Activated T-cell treated with anti-CD3 and anti-CD28 coated beads, Interleukin-2, amount 50 U/mL, for 4 hours (primary cell): ENCODE measurements at regions not wholly inside any gene's neighbourhood (a gene's known extent, or its start where the extent isn't known, plus 50 kb on each side); places are given as distances from the start of the nearest gene placed in this dataset.

Experiments
- ATAC-seq, 2 donors: fragments of 200-7000 bp; cut with Tn5 transposase; one replicate each; pipeline ENCODE4 v1.10.0; 2021
- DNase-seq: peaks from one replicate; pipeline ENCODE4 v3.0.0-alpha.2; 2020
- H3K27me3 Mint-ChIP-seq: one replicate; pipeline ENCODE4 v1.8.0; 2021; ENCODE audit warnings: low read depth, mixed read lengths
- H3K36me3 Mint-ChIP-seq: one replicate; pipeline ENCODE4 v1.8.0; 2022; ENCODE audit warnings: mixed read lengths; ENCODE audit not compliant: insufficient read depth
- H3K4me1 Mint-ChIP-seq: one replicate; pipeline ENCODE4 v1.8.0; 2021; ENCODE audit warnings: low read depth, mixed read lengths
- H3K4me3 Mint-ChIP-seq: one replicate; pipeline ENCODE4 v1.8.0; 2021; ENCODE audit warnings: mild to moderate bottlenecking, moderate library complexity, mixed read lengths
- H3K9me3 Mint-ChIP-seq: one replicate; pipeline ENCODE4 v1.8.0; 2021; ENCODE audit warnings: mixed read lengths

DNA sequence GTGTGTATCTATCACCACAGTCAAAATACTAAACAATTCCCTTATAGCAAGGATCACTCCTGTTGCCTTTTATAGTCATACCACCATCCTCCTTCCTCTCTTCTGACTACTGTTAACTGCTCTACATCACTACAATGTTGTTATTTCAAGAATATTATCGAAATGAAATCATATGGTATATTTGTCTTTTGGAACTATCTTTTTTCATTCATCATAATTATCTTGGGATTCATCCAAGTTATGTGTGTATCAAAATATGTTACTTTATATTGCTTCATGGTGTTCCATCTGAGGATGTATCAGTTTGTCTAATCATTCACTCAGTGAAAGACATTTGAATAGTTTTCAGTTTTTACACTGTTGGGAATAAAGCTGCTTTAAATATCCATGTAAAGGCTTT lies 1423.0 kb upstream of the PIK3C3 start:
- Mint-ChIP-seq H3K9me3 (peaks cover 4% of the 10 kb centered on the region), H3K36me3 (no peaks in the 10 kb centered on the region), H3K27me3 (no peaks in the 10 kb centered on the region), H3K4me3 (no peak overlapping the region), H3K4me1 (no peaks in the 10 kb centered on the region)
- no peak for DNase-seq
- no peak for ATAC-seq

DNA sequence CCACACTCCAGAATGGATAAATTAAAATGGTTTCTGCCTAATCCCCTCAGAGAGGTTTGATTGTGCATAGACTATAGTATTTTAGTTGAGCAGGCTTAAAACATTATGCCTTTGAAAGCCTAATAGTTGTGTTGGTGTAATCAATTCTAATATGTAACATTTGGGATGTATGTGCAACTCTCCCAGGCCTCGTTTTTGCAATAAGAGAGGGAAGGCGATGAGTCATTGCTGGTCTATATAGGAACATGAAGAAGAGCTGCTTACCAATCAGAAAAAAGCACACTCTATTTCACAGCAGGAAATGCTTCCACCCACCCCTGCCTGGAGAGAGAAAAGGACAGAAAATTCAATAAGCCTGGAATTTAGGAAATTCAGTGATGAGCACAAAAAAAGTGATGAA lies 1424.0 kb upstream of the PIK3C3 start:
- H3K36me3 Mint-ChIP-seq = no peaks in the 10 kb centered on the region
- no peak for ATAC-seq
- H3K9me3 Mint-ChIP-seq = peaks cover 4% of the 10 kb centered on the region
- H3K27me3 Mint-ChIP-seq = no peaks in the 10 kb centered on the region
- no peak overlapping the region for H3K4me3 Mint-ChIP-seq
- no peaks in the 10 kb centered on the region for H3K4me1 Mint-ChIP-seq
- no peak for DNase-seq

DNA sequence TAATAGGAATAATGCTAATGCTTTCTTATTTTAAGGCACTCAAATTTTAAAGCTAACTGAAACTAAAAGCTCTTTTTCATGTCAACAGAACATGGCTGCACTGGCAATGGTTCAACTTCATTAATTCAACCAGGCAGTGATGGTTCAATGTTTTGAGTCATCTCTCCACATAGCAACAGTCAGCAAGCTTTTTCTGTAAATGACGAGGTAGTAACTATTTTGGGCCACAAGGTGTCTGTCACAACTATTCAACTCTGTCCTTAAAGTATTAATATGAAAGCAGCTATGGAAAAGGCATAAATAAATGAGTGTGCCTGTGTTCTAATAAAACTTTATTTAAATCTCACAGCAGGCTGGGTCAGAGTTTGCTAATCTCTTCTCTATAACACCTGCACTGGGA lies 1425.6 kb upstream of the PIK3C3 start:
- Mint-ChIP-seq H3K4me1 (no peaks in the 10 kb centered on the region), H3K4me3 (no peak overlapping the region), H3K36me3 (no peaks in the 10 kb centered on the region), H3K9me3 (peaks cover 4% of the 10 kb centered on the region), H3K27me3 (no peaks in the 10 kb centered on the region)
- DNase-seq = no peak
- ATAC-seq = no peak

DNA sequence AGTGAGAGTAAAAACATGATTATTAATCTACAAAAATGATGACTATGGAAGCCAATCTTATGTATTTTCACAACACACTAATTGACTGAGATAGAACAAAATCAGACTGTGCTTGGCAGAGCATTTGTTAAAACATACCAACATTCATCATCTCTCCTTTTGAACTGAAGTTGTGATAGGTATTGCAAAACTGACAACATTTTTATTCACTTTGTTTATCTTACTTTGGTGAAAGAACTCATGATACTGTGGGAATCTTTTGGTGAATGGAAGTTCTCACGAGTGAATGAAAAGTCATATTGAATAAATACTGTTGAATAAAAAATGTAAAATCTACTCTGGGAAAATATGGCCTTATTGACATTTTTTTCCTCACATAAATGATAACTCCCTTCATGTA lies 1430.2 kb upstream of the PIK3C3 start:
- DNase-seq (no peak), ATAC-seq (no peak)
- H3K9me3 Mint-ChIP-seq = peaks cover 18% of the 10 kb centered on the region
- no peaks in the 10 kb centered on the region for H3K36me3 Mint-ChIP-seq
- no peaks in the 10 kb centered on the region for H3K4me1 Mint-ChIP-seq
- no peak overlapping the region for H3K4me3 Mint-ChIP-seq
- no peaks in the 10 kb centered on the region for H3K27me3 Mint-ChIP-seq

DNA sequence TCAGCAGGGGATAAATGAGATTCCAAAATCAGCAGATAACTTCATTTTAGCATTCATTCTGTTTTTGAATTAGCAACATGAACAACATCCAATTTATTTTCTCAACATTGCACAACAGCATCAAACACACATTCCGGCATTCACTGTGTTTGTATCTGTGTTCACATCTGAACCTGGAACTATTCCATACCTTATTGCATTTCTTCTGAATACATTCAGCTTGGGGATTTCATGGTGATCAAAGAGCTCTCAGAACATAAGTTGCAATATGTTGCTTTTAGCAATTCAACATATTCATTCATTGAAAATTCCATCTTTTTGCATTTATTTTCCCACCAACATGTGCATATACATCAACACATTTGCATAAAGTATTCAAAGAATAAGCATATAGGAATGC lies 1431.7 kb upstream of the PIK3C3 start:
- peaks cover 14% of the 10 kb centered on the region for H3K9me3 Mint-ChIP-seq
- no peak for ATAC-seq
- DNase-seq = no peak
- no peaks in the 10 kb centered on the region for H3K4me1 Mint-ChIP-seq
- H3K27me3 Mint-ChIP-seq = no peaks in the 10 kb centered on the region
- H3K4me3 Mint-ChIP-seq = no peak overlapping the region
- no peaks in the 10 kb centered on the region for H3K36me3 Mint-ChIP-seq

DNA sequence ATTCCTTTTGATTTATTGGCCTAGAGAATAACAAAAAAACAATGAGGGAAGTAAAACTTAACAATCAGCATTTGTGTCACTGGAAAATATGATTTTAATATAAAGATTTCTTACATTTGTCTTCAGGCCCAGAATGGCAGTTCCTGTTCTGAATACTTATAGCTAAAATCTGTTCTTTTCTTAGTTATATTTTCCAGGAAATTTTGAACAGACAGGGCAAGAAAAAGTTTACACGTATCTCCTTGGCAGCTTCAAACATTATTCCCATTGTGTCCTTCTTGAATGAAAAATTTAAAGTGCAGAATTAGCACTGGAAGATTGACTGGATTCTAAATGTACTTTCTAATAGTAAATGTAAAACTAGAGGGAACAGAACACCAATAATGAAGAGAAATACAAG lies 1454.0 kb upstream of the PIK3C3 start:
- H3K9me3 Mint-ChIP-seq = peaks cover 4% of the 10 kb centered on the region
- no peaks in the 10 kb centered on the region for H3K27me3 Mint-ChIP-seq
- ATAC-seq (no peak), DNase-seq (no peak)
- no peaks in the 10 kb centered on the region for H3K4me1 Mint-ChIP-seq
- no peaks in the 10 kb centered on the region for H3K36me3 Mint-ChIP-seq
- H3K4me3 Mint-ChIP-seq = no peak overlapping the region

DNA sequence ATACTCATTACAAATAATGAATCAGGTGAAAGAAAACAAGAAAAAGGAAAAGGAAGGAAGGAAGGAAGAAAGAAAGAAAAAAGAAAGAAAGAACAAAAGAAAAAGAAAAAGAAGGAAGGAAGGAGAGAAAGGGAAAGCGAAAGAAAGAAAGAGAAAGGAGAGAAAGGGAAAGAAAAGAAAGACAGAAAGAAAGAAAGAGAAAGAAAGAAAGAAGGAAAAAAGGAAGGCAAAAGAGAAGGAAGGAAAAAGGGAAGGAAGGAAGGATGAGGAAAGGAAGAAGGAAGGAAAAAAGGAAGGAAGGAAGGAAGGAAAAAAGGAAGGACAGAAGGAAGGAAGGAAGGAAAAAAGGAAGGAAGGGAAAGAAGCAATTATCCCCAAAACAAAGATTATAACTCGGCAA lies 1460.4 kb upstream of the PIK3C3 start:
- H3K27me3 Mint-ChIP-seq = no peaks in the 10 kb centered on the region
- H3K36me3 Mint-ChIP-seq = no peaks in the 10 kb centered on the region
- H3K4me3 Mint-ChIP-seq = no peak overlapping the region
- no peaks in the 10 kb centered on the region for H3K4me1 Mint-ChIP-seq
- H3K9me3 Mint-ChIP-seq = peaks cover 19% of the 10 kb centered on the region
- ATAC-seq (no peak), DNase-seq (no peak)

DNA sequence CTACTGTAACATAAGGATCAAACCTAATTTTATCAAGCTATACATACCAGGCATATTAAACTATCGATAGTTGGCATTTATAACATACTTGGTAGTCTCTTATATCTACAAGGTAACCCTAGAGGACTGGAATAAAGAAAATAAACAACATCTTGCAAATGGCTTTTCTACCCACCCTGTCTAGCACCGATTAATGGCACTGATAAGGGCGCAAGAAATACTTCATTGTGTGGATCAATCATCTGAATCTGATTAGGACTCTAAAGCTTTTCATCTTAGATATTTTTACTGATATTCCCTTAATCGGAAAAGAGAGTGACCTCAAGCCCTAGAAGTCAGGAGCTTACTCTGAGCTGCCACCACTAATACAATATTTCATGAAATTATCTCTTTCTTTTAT lies 1461.7 kb upstream of the PIK3C3 start:
- Mint-ChIP-seq H3K9me3 (peaks cover 26% of the 10 kb centered on the region), H3K27me3 (no peaks in the 10 kb centered on the region), H3K4me1 (no peaks in the 10 kb centered on the region), H3K4me3 (no peak overlapping the region), H3K36me3 (no peaks in the 10 kb centered on the region)
- no peak for ATAC-seq
- DNase-seq = no peak

DNA sequence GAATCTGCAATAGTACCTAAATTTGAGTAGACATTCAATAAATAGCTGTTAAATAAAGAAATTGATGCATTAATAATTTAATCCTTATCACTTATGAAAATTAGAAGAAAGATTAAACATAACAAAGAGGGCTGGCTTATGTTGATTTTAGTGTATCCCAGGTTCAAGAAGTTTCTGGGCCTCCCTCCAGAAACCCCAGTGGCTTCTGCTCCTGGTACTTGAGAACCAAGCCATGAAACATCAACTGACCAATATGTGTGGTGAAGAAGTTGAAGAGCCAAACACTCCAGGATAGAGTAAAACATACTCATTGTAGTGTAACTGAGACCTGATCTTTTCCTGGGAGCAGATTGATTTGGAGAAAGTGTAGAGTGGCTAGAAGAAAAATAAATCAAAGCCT lies 1465.7 kb upstream of the PIK3C3 start:
- H3K36me3 Mint-ChIP-seq = no peaks in the 10 kb centered on the region

DNA sequence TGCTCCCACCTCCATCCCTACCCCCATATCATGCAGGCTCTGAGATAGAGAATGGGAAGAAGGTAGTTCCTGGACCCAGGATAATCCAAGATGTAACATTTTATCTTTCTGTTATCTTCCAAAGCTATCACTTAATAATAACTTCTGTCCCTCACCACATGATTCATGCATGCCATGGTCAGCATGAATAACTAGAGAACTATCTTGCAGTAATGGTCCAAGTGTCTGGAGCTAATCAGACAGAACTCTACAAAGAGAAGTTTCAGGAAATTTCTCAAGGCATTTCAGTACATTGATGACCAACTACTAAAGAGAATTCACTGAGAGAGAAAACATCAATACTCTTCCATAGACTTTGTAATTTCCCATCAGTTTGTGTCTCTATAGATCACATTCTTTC lies 1469.7 kb upstream of the PIK3C3 start:
- Mint-ChIP-seq H3K36me3 (no peaks in the 10 kb centered on the region), H3K27me3 (no peaks in the 10 kb centered on the region), H3K9me3 (peaks cover 14% of the 10 kb centered on the region), H3K4me3 (no peak overlapping the region), H3K4me1 (no peaks in the 10 kb centered on the region)
- no peak for DNase-seq
- ATAC-seq = no peak

More for the DNA sequence above, 1465.7 kb upstream of the PIK3C3 start:
- Mint-ChIP-seq H3K4me1 (no peaks in the 10 kb centered on the region), H3K27me3 (no peaks in the 10 kb centered on the region), H3K4me3 (no peak overlapping the region), H3K9me3 (peaks cover 18% of the 10 kb centered on the region)
- ATAC-seq = no peak
- DNase-seq = no peak

DNA sequence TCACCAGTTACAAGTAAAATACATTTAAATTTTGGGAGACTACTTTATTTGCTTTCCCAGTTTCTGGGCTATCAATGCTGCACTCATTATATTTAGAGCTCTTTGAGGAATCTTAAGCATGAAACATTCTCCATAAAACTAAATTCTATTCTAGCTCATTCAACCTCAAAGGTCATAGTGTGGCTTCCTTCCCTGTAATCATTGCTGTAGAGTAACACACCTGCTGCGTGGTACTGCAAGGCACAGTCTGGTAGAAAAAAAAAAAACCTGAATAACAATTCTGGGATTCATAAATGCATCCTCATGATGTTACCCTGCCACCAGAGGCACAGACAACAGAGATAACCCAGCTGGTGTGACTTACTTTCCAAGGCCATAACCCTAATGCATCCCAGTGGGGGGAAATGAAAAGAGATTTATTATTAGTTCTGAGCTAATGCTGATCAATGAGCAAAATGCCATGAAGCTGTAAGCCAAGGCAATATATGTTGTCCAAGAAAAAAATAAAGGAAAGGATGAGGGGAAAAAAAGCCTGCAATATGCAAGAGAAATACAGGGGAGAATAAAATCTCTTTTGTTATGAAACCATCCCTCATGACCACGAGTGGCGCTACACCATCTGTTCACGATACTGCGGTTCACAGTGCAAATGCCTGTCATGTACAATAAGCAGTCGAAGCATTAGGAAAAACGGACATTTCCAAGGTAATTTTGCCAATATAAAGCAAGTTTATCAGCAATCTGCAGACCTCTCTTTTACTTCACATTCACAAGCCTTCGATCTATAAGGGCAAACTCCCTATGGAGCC lies 1481.6 kb upstream of the PIK3C3 start:
- no peak for DNase-seq
- peaks cover 17% of the 10 kb centered on the region for H3K9me3 Mint-ChIP-seq
- H3K27me3 Mint-ChIP-seq = no peaks in the 10 kb centered on the region
- ATAC-seq = no peak
- no peaks in the 10 kb centered on the region for H3K4me1 Mint-ChIP-seq
- no peaks in the 10 kb centered on the region for H3K36me3 Mint-ChIP-seq
- H3K4me3 Mint-ChIP-seq = no peak overlapping the region

DNA sequence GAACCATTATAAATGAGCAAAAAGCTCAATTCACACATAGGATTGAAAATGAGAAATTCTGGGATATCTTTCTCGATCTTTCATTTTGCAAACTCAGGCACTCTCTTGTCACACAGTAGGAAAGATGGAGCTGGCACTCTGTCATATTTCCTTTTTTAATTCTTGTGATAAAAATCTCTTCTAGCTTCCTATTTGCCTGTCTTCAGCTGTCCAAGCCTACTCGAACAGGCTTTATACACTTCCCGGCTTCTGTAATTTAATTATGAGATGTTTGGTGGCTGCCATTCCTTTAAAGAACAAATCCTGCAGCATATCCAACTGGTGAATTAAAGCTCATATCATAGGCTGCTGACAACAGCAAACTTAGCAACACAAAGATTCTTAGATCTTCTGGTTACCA lies 1484.3 kb upstream of the PIK3C3 start:
- DNase-seq = no peak
- Mint-ChIP-seq H3K27me3 (no peaks in the 10 kb centered on the region), H3K4me3 (no peak overlapping the region), H3K9me3 (peaks cover 19% of the 10 kb centered on the region), H3K36me3 (no peaks in the 10 kb centered on the region), H3K4me1 (no peaks in the 10 kb centered on the region)
- ATAC-seq = no peak

DNA sequence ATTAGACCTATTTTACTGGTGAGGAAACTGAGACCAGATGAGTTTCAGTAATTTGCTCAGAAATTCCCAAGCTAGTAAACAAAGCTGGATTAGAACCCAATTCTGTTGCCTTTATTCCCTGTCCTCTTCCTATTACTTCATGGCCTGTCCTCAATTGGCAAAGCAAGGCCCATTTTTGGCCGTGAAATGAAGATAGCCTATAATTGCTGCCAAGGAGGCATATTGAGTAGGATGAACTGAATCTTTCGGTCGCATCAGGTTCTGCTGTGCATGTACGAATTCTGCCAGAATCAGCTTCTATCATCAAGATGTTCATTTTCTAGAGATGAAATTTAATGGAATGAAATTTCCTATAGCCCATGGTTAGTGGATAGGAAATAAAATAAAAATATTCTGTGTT lies 1485.2 kb upstream of the PIK3C3 start:
- Mint-ChIP-seq H3K9me3 (peaks cover 23% of the 10 kb centered on the region), H3K36me3 (no peaks in the 10 kb centered on the region), H3K4me3 (no peak overlapping the region), H3K4me1 (no peaks in the 10 kb centered on the region), H3K27me3 (no peaks in the 10 kb centered on the region)
- ATAC-seq (no peak), DNase-seq (no peak)

DNA sequence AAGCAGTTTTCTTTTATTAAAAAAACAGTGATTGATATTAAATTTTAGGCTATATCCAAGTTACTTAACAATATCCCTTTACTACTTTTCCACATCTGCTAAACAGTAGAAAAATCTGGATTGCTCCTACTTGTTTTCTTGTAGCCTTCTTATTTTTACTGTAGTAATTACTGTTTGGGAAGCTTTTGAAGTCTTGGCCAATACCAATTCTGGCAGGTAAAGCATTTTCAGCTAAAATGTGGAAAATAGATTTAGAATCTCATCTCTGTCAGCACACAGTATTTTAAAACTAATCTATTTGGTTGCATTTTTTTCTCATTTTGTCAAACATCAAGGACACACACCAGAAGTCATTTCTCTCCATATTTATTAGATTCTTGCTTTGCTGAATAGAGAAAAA lies 1485.7 kb upstream of the PIK3C3 start:
- ATAC-seq = no peak
- no peaks in the 10 kb centered on the region for H3K4me1 Mint-ChIP-seq
- H3K36me3 Mint-ChIP-seq = no peaks in the 10 kb centered on the region

DNA sequence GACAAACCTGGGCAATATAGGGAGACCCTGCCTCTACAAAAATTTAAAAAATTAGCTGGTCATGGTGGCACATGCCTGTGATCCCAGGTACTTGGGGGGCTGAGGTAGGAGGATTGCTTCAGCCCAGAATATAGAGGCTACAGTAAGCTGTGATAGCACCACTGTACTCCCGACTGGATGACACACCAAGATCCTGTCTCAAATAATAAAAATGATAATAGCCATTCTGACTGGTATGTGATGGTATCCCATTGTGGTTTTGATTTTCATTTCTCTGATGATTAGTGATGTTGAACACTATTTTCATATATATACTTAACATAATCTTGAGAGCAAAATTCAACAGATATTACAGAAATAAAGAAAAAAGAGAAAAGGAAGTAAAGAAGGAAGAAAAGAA lies 1491.0 kb upstream of the PIK3C3 start:
- H3K9me3 Mint-ChIP-seq = peaks cover 15% of the 10 kb centered on the region
- H3K4me3 Mint-ChIP-seq = no peak overlapping the region
- DNase-seq (no peak), ATAC-seq (no peak)
- no peaks in the 10 kb centered on the region for H3K27me3 Mint-ChIP-seq
- no peaks in the 10 kb centered on the region for H3K36me3 Mint-ChIP-seq
- H3K4me1 Mint-ChIP-seq = no peaks in the 10 kb centered on the region

More for the DNA sequence above, 1485.7 kb upstream of the PIK3C3 start:
- Mint-ChIP-seq H3K4me3 (no peak overlapping the region), H3K27me3 (no peaks in the 10 kb centered on the region), H3K9me3 (peaks cover 23% of the 10 kb centered on the region)
- no peak for DNase-seq
